ENCODE measurements at regions not wholly inside any gene's neighbourhood (a gene's known extent, or its start where the extent isn't known, plus 50 kb on each side); places are given as distances from the start of the nearest gene placed in this dataset.
A peak's percentile ranks its signal among the peaks of the same experiment; 100 is the strongest.
"Not testable (repeated sequence)": the region's sequence is repeated elsewhere in the genome, so short reads cannot be mapped to it uniquely, and the experiment has no call there.

- Mint-ChIP-seq H3K27me3 (peaks cover 21 to 37% of the 10 kb centered on the region in 2 donors), H3K27ac (no peak overlapping the region), H3K4me1 (ENCODE audit: low read depth in 2 of 2) (no peaks in the 10 kb centered on the region), H3K36me3 (no peaks in the 10 kb centered on the region), H3K4me3 (no peak overlapping the region), H3K9me3 (no peaks in the 10 kb centered on the region)
- no peak for ATAC-seq
- no peak for DNase-seq (ENCODE audit: low spot score)
Observed at GRCh38 chr16:16915771-16916170, 536.8 kb downstream of the NPIPA7 start.

GRCh38 chr16:16917191-16917785, 538.3 kb downstream of the NPIPA7 start:
- peaks cover 18 to 32% of the 10 kb centered on the region in 2 donors for H3K27me3 Mint-ChIP-seq
- no peaks in the 10 kb centered on the region for H3K4me1 Mint-ChIP-seq (ENCODE audit: low read depth in 2 of 2)
- DNase-seq (ENCODE audit: low spot score), result no peak
- no peak overlapping the region for H3K27ac Mint-ChIP-seq
- ATAC-seq, result no peak
- no peaks in the 10 kb centered on the region for H3K36me3 Mint-ChIP-seq
- no peaks in the 10 kb centered on the region for H3K9me3 Mint-ChIP-seq
- no peak overlapping the region for H3K4me3 Mint-ChIP-seq

GRCh38 chr16:16923479-16923878, 544.5 kb downstream of the NPIPA7 start:
- Mint-ChIP-seq H3K4me1 (ENCODE audit: low read depth in 2 of 2) (no peaks in the 10 kb centered on the region), H3K27ac (no peak overlapping the region), H3K27me3 (peaks cover 8 to 19% of the 10 kb centered on the region in 2 donors), H3K36me3 (no peaks in the 10 kb centered on the region), H3K4me3 (no peak overlapping the region), H3K9me3 (no peaks in the 10 kb centered on the region)
- ATAC-seq, result no peak
- no peak for DNase-seq (ENCODE audit: low spot score)

GRCh38 chr16:16924613-16925012, 545.7 kb downstream of the NPIPA7 start:
- no peak overlapping the region for H3K4me3 Mint-ChIP-seq
- H3K9me3 Mint-ChIP-seq, result no peaks in the 10 kb centered on the region
- no peak overlapping the region for H3K27ac Mint-ChIP-seq
- no peaks in the 10 kb centered on the region for H3K36me3 Mint-ChIP-seq
- peaks cover 8 to 17% of the 10 kb centered on the region in 2 donors for H3K27me3 Mint-ChIP-seq
- H3K4me1 Mint-ChIP-seq (ENCODE audit: low read depth in 2 of 2), result no peaks in the 10 kb centered on the region
- ATAC-seq, result no peak
- DNase-seq (ENCODE audit: low spot score), result no peak

GRCh38 chr16:16925432-16925831, 545.3 kb downstream of the XYLT1 start:
- ATAC-seq (no peak), DNase-seq (ENCODE audit: low spot score) (no peak)
- Mint-ChIP-seq H3K9me3 (no peaks in the 10 kb centered on the region), H3K27ac (no peak overlapping the region), H3K4me3 (no peak overlapping the region), H3K36me3 (no peaks in the 10 kb centered on the region), H3K27me3 (peaks cover 8 to 18% of the 10 kb centered on the region in 2 donors), H3K4me1 (ENCODE audit: low read depth in 2 of 2) (no peaks in the 10 kb centered on the region)

GRCh38 chr16:16928532-16929109, 542.1 kb downstream of the XYLT1 start:
- Mint-ChIP-seq H3K36me3 (no peaks in the 10 kb centered on the region), H3K4me1 (ENCODE audit: low read depth in 2 of 2) (no peaks in the 10 kb centered on the region), H3K27me3 (peaks cover 9 to 13% of the 10 kb centered on the region in 2 donors), H3K4me3 (no peak overlapping the region), H3K9me3 (no peaks in the 10 kb centered on the region), H3K27ac (no peak overlapping the region)
- ATAC-seq, result no peak
- DNase-seq (ENCODE audit: low spot score), result no peak

- H3K9me3 Mint-ChIP-seq, result no peaks in the 10 kb centered on the region
- peaks cover 3 to 13% of the 10 kb centered on the region in 2 donors for H3K27me3 Mint-ChIP-seq
- no peaks in the 10 kb centered on the region for H3K4me1 Mint-ChIP-seq (ENCODE audit: low read depth in 2 of 2)
- H3K36me3 Mint-ChIP-seq, result no peaks in the 10 kb centered on the region
- peak overlapping the region in 1 of 2 donors; percentile 57 for H3K27ac Mint-ChIP-seq
- ATAC-seq, result peak; percentile 51 to 56
- no peak for DNase-seq (ENCODE audit: low spot score)
- H3K4me3 Mint-ChIP-seq, result no peak overlapping the region
Observed at GRCh38 chr16:16930309-16931000, 540.3 kb downstream of the XYLT1 start.

GRCh38 chr16:16933861-16934260, 536.9 kb downstream of the XYLT1 start:
- Mint-ChIP-seq H3K27me3 (peaks cover 10 to 21% of the 10 kb centered on the region in 2 donors), H3K4me1 (ENCODE audit: low read depth in 2 of 2) (no peaks in the 10 kb centered on the region), H3K9me3 (no peaks in the 10 kb centered on the region), H3K27ac (no peak overlapping the region), H3K4me3 (no peak overlapping the region), H3K36me3 (no peaks in the 10 kb centered on the region)
- ATAC-seq, result no peak
- DNase-seq (ENCODE audit: low spot score), result no peak

GRCh38 chr16:16934660-16935059, 536.1 kb downstream of the XYLT1 start:
- no peak overlapping the region for H3K27ac Mint-ChIP-seq
- peaks cover 12 to 21% of the 10 kb centered on the region in 2 donors for H3K27me3 Mint-ChIP-seq
- H3K36me3 Mint-ChIP-seq, result no peaks in the 10 kb centered on the region
- H3K4me3 Mint-ChIP-seq, result no peak overlapping the region
- H3K9me3 Mint-ChIP-seq, result no peaks in the 10 kb centered on the region
- ATAC-seq (no peak), DNase-seq (ENCODE audit: low spot score) (no peak)
- H3K4me1 Mint-ChIP-seq (ENCODE audit: low read depth in 2 of 2), result no peaks in the 10 kb centered on the region

- H3K27ac Mint-ChIP-seq; H3K9me3 Mint-ChIP-seq; H3K4me1 Mint-ChIP-seq (ENCODE audit: low read depth in 2 of 2); H3K4me3 Mint-ChIP-seq; H3K36me3 Mint-ChIP-seq; DNase-seq (ENCODE audit: low spot score); ATAC-seq: not testable (repeated sequence)
- peaks cover 11 to 15% of the 10 kb centered on the region in 2 donors for H3K27me3 Mint-ChIP-seq
Observed at GRCh38 chr16:16935909-16936308, 534.9 kb downstream of the XYLT1 start.

GRCh38 chr16:16937576-16937975, 533.2 kb downstream of the XYLT1 start:
- Mint-ChIP-seq H3K36me3 (no peaks in the 10 kb centered on the region), H3K4me1 (ENCODE audit: low read depth in 2 of 2) (peaks cover 0 to 4% of the 10 kb centered on the region in 2 donors), H3K4me3 (no peak overlapping the region), H3K9me3 (no peaks in the 10 kb centered on the region), H3K27me3 (peaks cover 20% of the 10 kb centered on the region in 2 donors), H3K27ac (no peak overlapping the region)
- DNase-seq (ENCODE audit: low spot score) (no peak), ATAC-seq (no peak)

GRCh38 chr16:16938009-16938408, 532.8 kb downstream of the XYLT1 start:
- Mint-ChIP-seq H3K27ac (no peak overlapping the region), H3K4me3 (no peak overlapping the region), H3K9me3 (no peaks in the 10 kb centered on the region), H3K27me3 (peaks cover 20% of the 10 kb centered on the region in 2 donors), H3K36me3 (no peaks in the 10 kb centered on the region), H3K4me1 (ENCODE audit: low read depth in 2 of 2) (peaks cover 0 to 4% of the 10 kb centered on the region in 2 donors)
- ATAC-seq, result no peak
- DNase-seq (ENCODE audit: low spot score), result no peak

- H3K27ac Mint-ChIP-seq, result no peak overlapping the region
- DNase-seq (ENCODE audit: low spot score) (no peak), ATAC-seq (no peak)
- H3K9me3 Mint-ChIP-seq, result no peaks in the 10 kb centered on the region
- no peak overlapping the region for H3K4me3 Mint-ChIP-seq
- peaks cover 24 to 29% of the 10 kb centered on the region in 2 donors for H3K27me3 Mint-ChIP-seq
- peaks cover 0 to 4% of the 10 kb centered on the region in 2 donors for H3K4me1 Mint-ChIP-seq (ENCODE audit: low read depth in 2 of 2)
- H3K36me3 Mint-ChIP-seq, result no peaks in the 10 kb centered on the region
Observed at GRCh38 chr16:16938980-16939379, 531.8 kb downstream of the XYLT1 start.

GRCh38 chr16:16940351-16940750, 530.4 kb downstream of the XYLT1 start:
- Mint-ChIP-seq H3K4me1 (ENCODE audit: low read depth in 2 of 2) (peaks cover 0 to 4% of the 10 kb centered on the region in 2 donors), H3K4me3 (no peak overlapping the region), H3K27ac (no peak overlapping the region), H3K36me3 (no peaks in the 10 kb centered on the region), H3K9me3 (no peaks in the 10 kb centered on the region), H3K27me3 (peaks cover 24 to 29% of the 10 kb centered on the region in 2 donors)
- DNase-seq (ENCODE audit: low spot score), result no peak
- no peak for ATAC-seq
